ENCODE measurements at regions not wholly inside any gene's neighbourhood (a gene's known extent, or its start where the extent isn't known, plus 50 kb on each side); places are given as distances from the start of the nearest gene placed in this dataset.

DNA sequence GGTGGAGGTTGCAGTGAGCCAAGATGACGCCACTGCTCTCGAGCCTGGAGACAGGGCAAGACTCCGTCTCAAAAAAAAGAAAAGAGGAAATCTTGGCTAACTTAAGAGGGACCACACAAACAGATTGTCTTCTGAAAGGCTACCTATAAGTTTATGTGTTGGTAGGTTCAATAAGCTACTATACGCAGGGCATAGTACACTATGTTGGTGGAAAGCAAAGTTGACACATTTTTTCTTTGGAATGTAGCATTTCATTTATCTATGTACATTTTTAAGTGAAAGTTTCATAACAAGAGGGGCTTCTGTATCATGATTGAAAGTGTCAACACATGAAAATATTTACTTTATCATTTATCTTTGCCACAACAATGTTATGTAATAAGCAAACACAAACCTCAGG is 752.6 kb upstream of the ACVR2A start:
- Histone ChIP-seq H4K8ac (ENCODE audit: low read length) (no peak overlapping the region), H3K4me2 (ENCODE audit: low read length, poor library complexity, severe bottlenecking) (no peak overlapping the region), H2BK12ac (ENCODE audit: low read length in 2 of 2) (no peak overlapping the region), H3K79me1 (replicated peaks; ENCODE audit: low read length, poor library complexity, severe bottlenecking) (no peaks in the 10 kb centered on the region), H3K9me3 (ENCODE audit: control insufficient read depth, low read length) (no peaks in the 10 kb centered on the region), H3K23ac (ENCODE audit: low read length in 2 of 2) (no peak overlapping the region), H2BK5ac (ENCODE audit: low read depth, low read length, poor library complexity, severe bottlenecking) (no peak overlapping the region), H2AK5ac (ENCODE audit: low read length, severe bottlenecking) (no peak overlapping the region), H3K27ac (ENCODE audit: low read length, poor library complexity, severe bottlenecking) (no peak overlapping the region), H3K9ac (ENCODE audit: low read length) (no peak overlapping the region), H3K36me3 (ENCODE audit: control insufficient read depth in 1 of 2, insufficient read depth in 2 of 2, low read depth in 1 of 2, low read length in 2 of 2) (no peaks in the 10 kb centered on the region), H3K18ac (ENCODE audit: low read depth in 1 of 2, low read length in 2 of 2) (no peak overlapping the region), H3K27me3 (ENCODE audit: control insufficient read depth in 1 of 2, insufficient read depth in 1 of 2, low read length in 2 of 2) (peaks cover 0 to 4% of the 10 kb centered on the region in 2 experiments), H2BK120ac (ENCODE audit: low read depth, low read length) (no peak overlapping the region), H4K91ac (ENCODE audit: low read length) (no peak overlapping the region), H3K14ac (ENCODE audit: low read length in 2 of 2) (no peak overlapping the region), H3K4me1 (ENCODE audit: control insufficient read depth, insufficient read depth, low read depth, low read length) (no peaks in the 10 kb centered on the region), H2BK15ac (ENCODE audit: low read depth, poor library complexity, severe bottlenecking) (no peak overlapping the region), H3K4ac (ENCODE audit: low read depth in 1 of 2, low read length in 2 of 2) (no peak overlapping the region), H2AFZ (ENCODE audit: low read depth, low read length) (no peak overlapping the region), H3K4me3 (ENCODE audit: insufficient read depth in 1 of 2, low read depth in 1 of 2, low read length in 2 of 2) (no peak overlapping the region)
- WGBS = 98% methylated on average over 3 of the region's 4 CpGs
- DNase-seq = no peak

DNA sequence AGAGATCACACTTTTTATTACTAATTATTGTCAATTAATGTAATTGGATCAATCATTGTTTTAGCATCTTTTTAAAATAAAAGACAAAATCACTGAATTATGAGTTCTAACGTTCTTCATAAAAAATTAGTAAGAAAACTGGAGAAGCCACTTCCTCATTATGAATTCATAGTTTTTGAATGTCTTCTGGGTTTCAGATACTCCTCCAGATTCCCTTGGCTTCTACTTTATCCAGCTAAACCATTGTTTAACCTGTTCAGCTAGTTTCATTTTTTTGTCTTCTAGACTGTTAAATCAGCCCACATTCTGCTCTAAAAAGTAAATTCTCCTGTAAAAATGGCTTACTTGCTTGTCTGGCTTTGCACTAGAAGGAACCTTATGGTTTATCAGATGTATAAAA is 753.4 kb upstream of the ACVR2A start:
- no peak for DNase-seq
- no peaks in the 10 kb centered on the region for H3K79me1 ChIP-seq (replicated peaks; ENCODE audit: low read length, poor library complexity, severe bottlenecking)
- WGBS = 0% methylated on average over 1 of the region's 1 CpG

DNA sequence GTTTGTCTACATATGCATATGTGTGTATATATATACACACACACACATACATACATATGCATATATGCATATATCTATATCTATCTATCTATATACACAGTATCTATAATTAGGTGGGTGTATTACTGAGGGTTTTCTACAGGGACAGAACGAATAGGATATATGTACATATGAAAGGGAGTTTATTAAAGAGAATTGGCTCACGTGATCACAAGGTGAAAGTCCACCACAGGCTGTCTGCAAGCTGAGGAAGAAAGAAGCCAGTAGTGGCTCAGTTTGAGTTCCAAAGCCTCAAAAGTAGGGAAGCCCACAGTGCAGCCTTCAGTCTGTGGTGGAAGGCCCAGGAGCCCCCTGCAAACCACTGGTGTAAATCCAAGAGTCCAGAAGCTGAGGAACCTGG is 756.0 kb upstream of the ACVR2A start:
- H3K27ac ChIP-seq (ENCODE audit: low read length, poor library complexity, severe bottlenecking) = no peak overlapping the region
- DNase-seq = no peak
- no peak overlapping the region for H3K4me3 ChIP-seq (ENCODE audit: insufficient read depth in 1 of 2, low read depth in 1 of 2, low read length in 2 of 2)
- H3K36me3 ChIP-seq (ENCODE audit: control insufficient read depth in 1 of 2, insufficient read depth in 2 of 2, low read depth in 1 of 2, low read length in 2 of 2) = no peaks in the 10 kb centered on the region
- H2BK15ac ChIP-seq (ENCODE audit: low read depth, poor library complexity, severe bottlenecking) = no peak overlapping the region
- no peaks in the 10 kb centered on the region for H3K4me1 ChIP-seq (ENCODE audit: control insufficient read depth, insufficient read depth, low read depth, low read length)
- no peaks in the 10 kb centered on the region for H3K27me3 ChIP-seq (ENCODE audit: control insufficient read depth in 1 of 2, insufficient read depth in 1 of 2, low read length in 2 of 2)
- no peak overlapping the region for H3K18ac ChIP-seq (ENCODE audit: low read depth in 1 of 2, low read length in 2 of 2)
- H4K91ac ChIP-seq (ENCODE audit: low read length) = no peak overlapping the region
- 65% methylated on average over 2 of the region's 2 CpGs for WGBS
- no peak overlapping the region for H2AK5ac ChIP-seq (ENCODE audit: low read length, severe bottlenecking)
- H2BK120ac ChIP-seq (ENCODE audit: low read depth, low read length) = no peak overlapping the region
- H2AFZ ChIP-seq (ENCODE audit: low read depth, low read length) = no peak overlapping the region
- H3K9ac ChIP-seq (ENCODE audit: low read length) = no peak overlapping the region
- H3K9me3 ChIP-seq (ENCODE audit: control insufficient read depth, low read length) = no peaks in the 10 kb centered on the region
- no peak overlapping the region for H3K4ac ChIP-seq (ENCODE audit: low read depth in 1 of 2, low read length in 2 of 2)
- H3K4me2 ChIP-seq (ENCODE audit: low read length, poor library complexity, severe bottlenecking) = no peak overlapping the region
- H3K23ac ChIP-seq (ENCODE audit: low read length in 2 of 2) = no peak overlapping the region
- no peak overlapping the region for H2BK12ac ChIP-seq (ENCODE audit: low read length in 2 of 2)
- no peak overlapping the region for H2BK5ac ChIP-seq (ENCODE audit: low read depth, low read length, poor library complexity, severe bottlenecking)
- H4K8ac ChIP-seq (ENCODE audit: low read length) = no peak overlapping the region
- H3K14ac ChIP-seq (ENCODE audit: low read length in 2 of 2) = no peak overlapping the region
- H3K79me1 ChIP-seq (replicated peaks; ENCODE audit: low read length, poor library complexity, severe bottlenecking) = no peaks in the 10 kb centered on the region

More for the DNA sequence above, 753.4 kb upstream of the ACVR2A start:
- H3K23ac ChIP-seq (ENCODE audit: low read length in 2 of 2) = no peak overlapping the region
- H2BK15ac ChIP-seq (ENCODE audit: low read depth, poor library complexity, severe bottlenecking) = no peak overlapping the region
- H2BK5ac ChIP-seq (ENCODE audit: low read depth, low read length, poor library complexity, severe bottlenecking) = no peak overlapping the region
- H2AFZ ChIP-seq (ENCODE audit: low read depth, low read length) = no peak overlapping the region
- no peak overlapping the region for H3K18ac ChIP-seq (ENCODE audit: low read depth in 1 of 2, low read length in 2 of 2)
- H3K36me3 ChIP-seq (ENCODE audit: control insufficient read depth in 1 of 2, insufficient read depth in 2 of 2, low read depth in 1 of 2, low read length in 2 of 2) = no peaks in the 10 kb centered on the region
- no peaks in the 10 kb centered on the region for H3K9me3 ChIP-seq (ENCODE audit: control insufficient read depth, low read length)
- no peak overlapping the region for H4K8ac ChIP-seq (ENCODE audit: low read length)
- no peak overlapping the region for H4K91ac ChIP-seq (ENCODE audit: low read length)
- no peak overlapping the region for H3K4me2 ChIP-seq (ENCODE audit: low read length, poor library complexity, severe bottlenecking)
- H3K27me3 ChIP-seq (ENCODE audit: control insufficient read depth in 1 of 2, insufficient read depth in 1 of 2, low read length in 2 of 2) = peaks cover 0 to 4% of the 10 kb centered on the region in 2 experiments
- H2BK120ac ChIP-seq (ENCODE audit: low read depth, low read length) = no peak overlapping the region
- no peaks in the 10 kb centered on the region for H3K4me1 ChIP-seq (ENCODE audit: control insufficient read depth, insufficient read depth, low read depth, low read length)
- no peak overlapping the region for H3K9ac ChIP-seq (ENCODE audit: low read length)
- H3K4ac ChIP-seq (ENCODE audit: low read depth in 1 of 2, low read length in 2 of 2) = no peak overlapping the region
- H3K27ac ChIP-seq (ENCODE audit: low read length, poor library complexity, severe bottlenecking) = no peak overlapping the region
- H2BK12ac ChIP-seq (ENCODE audit: low read length in 2 of 2) = no peak overlapping the region
- no peak overlapping the region for H2AK5ac ChIP-seq (ENCODE audit: low read length, severe bottlenecking)
- H3K14ac ChIP-seq (ENCODE audit: low read length in 2 of 2) = no peak overlapping the region
- no peak overlapping the region for H3K4me3 ChIP-seq (ENCODE audit: insufficient read depth in 1 of 2, low read depth in 1 of 2, low read length in 2 of 2)

DNA sequence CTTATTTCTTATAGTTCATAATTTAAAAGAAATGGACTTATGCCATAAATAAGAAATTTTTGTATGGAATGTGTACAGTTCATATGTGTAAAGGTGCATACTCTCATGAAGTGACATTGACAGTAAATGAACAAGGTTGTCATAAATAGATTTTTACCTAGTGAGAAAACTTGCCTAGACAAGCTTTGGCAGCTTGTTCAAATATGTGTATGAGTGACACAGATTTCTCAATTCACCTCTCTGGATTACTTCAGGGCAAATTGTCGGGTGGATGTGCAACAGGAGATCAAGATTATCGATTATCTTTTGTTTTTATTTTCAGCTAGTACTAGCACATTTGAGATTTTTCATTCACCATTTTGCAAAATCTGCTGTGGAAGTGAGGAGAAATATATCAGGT is 758.1 kb upstream of the ACVR2A start:
- no peak overlapping the region for H4K91ac ChIP-seq (ENCODE audit: low read length)
- no peak overlapping the region for H2AFZ ChIP-seq (ENCODE audit: low read depth, low read length)
- H3K9ac ChIP-seq (ENCODE audit: low read length) = no peak overlapping the region
- no peak overlapping the region for H2BK5ac ChIP-seq (ENCODE audit: low read depth, low read length, poor library complexity, severe bottlenecking)
- H3K79me1 ChIP-seq (replicated peaks; ENCODE audit: low read length, poor library complexity, severe bottlenecking) = no peaks in the 10 kb centered on the region
- H3K27ac ChIP-seq (ENCODE audit: low read length, poor library complexity, severe bottlenecking) = no peak overlapping the region
- no peak overlapping the region for H3K23ac ChIP-seq (ENCODE audit: low read length in 2 of 2)
- H2BK15ac ChIP-seq (ENCODE audit: low read depth, poor library complexity, severe bottlenecking) = no peak overlapping the region
- no peak overlapping the region for H4K8ac ChIP-seq (ENCODE audit: low read length)
- H3K18ac ChIP-seq (ENCODE audit: low read depth in 1 of 2, low read length in 2 of 2) = no peak overlapping the region
- no peaks in the 10 kb centered on the region for H3K36me3 ChIP-seq (ENCODE audit: control insufficient read depth in 1 of 2, insufficient read depth in 2 of 2, low read depth in 1 of 2, low read length in 2 of 2)
- H3K9me3 ChIP-seq (ENCODE audit: control insufficient read depth, low read length) = no peaks in the 10 kb centered on the region
- H3K4ac ChIP-seq (ENCODE audit: low read depth in 1 of 2, low read length in 2 of 2) = no peak overlapping the region
- DNase-seq = no peak
- H3K4me1 ChIP-seq (ENCODE audit: control insufficient read depth, insufficient read depth, low read depth, low read length) = no peaks in the 10 kb centered on the region
- no peak overlapping the region for H2AK5ac ChIP-seq (ENCODE audit: low read length, severe bottlenecking)
- WGBS = no CpG with 5 or more reads among the region's 2 CpGs
- no peak overlapping the region for H3K14ac ChIP-seq (ENCODE audit: low read length in 2 of 2)
- H2BK120ac ChIP-seq (ENCODE audit: low read depth, low read length) = no peak overlapping the region
- H3K4me3 ChIP-seq (ENCODE audit: insufficient read depth in 1 of 2, low read depth in 1 of 2, low read length in 2 of 2) = no peak overlapping the region
- no peak overlapping the region for H2BK12ac ChIP-seq (ENCODE audit: low read length in 2 of 2)
- no peak overlapping the region for H3K4me2 ChIP-seq (ENCODE audit: low read length, poor library complexity, severe bottlenecking)
- H3K27me3 ChIP-seq (ENCODE audit: control insufficient read depth in 1 of 2, insufficient read depth in 1 of 2, low read length in 2 of 2) = no peaks in the 10 kb centered on the region
